ENCODE measurements at regions not wholly inside any gene's neighbourhood (a gene's known extent, or its start where the extent isn't known, plus 50 kb on each side); places are given as distances from the start of the nearest gene placed in this dataset.

GRCh38 chr6:76220805-76221204, 148.3 kb upstream of the IMPG1 start:
- TF ChIP-seq CTCF (IDR thresholded peaks at IDR 0.05), result no peak
- no peak for TF ChIP-seq POLR2A (IDR thresholded peaks at IDR 0.05)

Data from breast epithelium (tissue), 3 donors.